ENCODE measurements at regions not wholly inside any gene's neighbourhood (a gene's known extent, or its start where the extent isn't known, plus 50 kb on each side); places are given as distances from the start of the nearest gene placed in this dataset.
A peak's percentile ranks its signal among the peaks of the same experiment; 100 is the strongest.

DNA sequence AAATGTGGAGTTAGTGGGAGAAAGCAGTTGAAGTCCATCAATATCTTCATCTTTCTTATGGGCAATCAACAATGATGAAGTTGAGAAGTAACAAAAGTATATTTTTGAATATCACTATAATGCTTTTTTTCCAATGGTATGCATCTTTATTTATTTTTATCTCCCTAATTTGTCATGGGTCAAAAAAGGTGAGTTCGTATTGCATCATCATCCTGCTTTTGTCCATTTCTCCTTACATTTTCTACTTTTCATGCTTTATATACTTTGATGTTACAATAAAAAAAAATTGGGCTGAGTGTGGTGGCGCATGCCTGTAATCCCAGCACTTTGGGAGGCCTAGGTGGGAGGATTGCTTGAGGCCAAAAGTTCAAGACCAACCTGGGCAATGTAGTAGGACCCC lies 101.2 kb upstream of the STXBP5 start:
- no CpG with 5 or more reads among the region's 2 CpGs for WGBS (ENCODE audit: insufficient coverage)
- Mint-ChIP-seq H3K9me3 (no peaks in the 10 kb centered on the region), H3K27me3 (ENCODE audit: low read depth in 3 of 3) (no peaks in the 10 kb centered on the region), H3K36me3 (no peaks in the 10 kb centered on the region), H3K27ac (no peak overlapping the region), H3K4me3 (no peak overlapping the region), H3K4me1 (peaks cover 33% of the 10 kb centered on the region)
- Histone ChIP-seq H2AFZ (ENCODE audit: insufficient read depth, low read depth, low read length, poor library complexity, severe bottlenecking) (no peak overlapping the region), H3K27me3 (ENCODE audit: control insufficient read depth in 2 of 2, insufficient read depth in 2 of 2, low read length in 2 of 2) (no peaks in the 10 kb centered on the region), H3K27ac (ENCODE audit: low read depth in 1 of 2, low read length in 2 of 2) (no peak overlapping the region), H3K4me1 (ENCODE audit: control insufficient read depth in 1 of 2, insufficient read depth in 2 of 2, low read length in 2 of 2) (peaks cover 21 to 38% of the 10 kb centered on the region in 2 donors), H4K20me1 (ENCODE audit: insufficient read depth, low read length) (no peaks in the 10 kb centered on the region), H3K4me3 (replicated peaks in 1 of 3; ENCODE audit: low read depth in 2 of 3, low read length in 3 of 3) (no peak overlapping the region), H3K9me3 (replicated peaks in 1 of 2; ENCODE audit: control insufficient read depth in 1 of 2, insufficient read depth in 1 of 2, low read length in 2 of 2) (no peaks in the 10 kb centered on the region), H3K79me2 (ENCODE audit: insufficient read depth, low read length) (no peaks in the 10 kb centered on the region), H3K9ac (ENCODE audit: insufficient read depth, low read length, poor library complexity, severe bottlenecking) (no peak overlapping the region), H3K4me2 (replicated peaks; ENCODE audit: extremely low read depth, low read length, poor library complexity, severe bottlenecking) (no peak overlapping the region), H3K36me3 (replicated peaks in 1 of 2; ENCODE audit: control insufficient read depth in 1 of 2, insufficient read depth in 2 of 2, low read length in 2 of 2) (no peaks in the 10 kb centered on the region)
- no peak for DNase-seq
- TF ChIP-seq, protein P1, sequence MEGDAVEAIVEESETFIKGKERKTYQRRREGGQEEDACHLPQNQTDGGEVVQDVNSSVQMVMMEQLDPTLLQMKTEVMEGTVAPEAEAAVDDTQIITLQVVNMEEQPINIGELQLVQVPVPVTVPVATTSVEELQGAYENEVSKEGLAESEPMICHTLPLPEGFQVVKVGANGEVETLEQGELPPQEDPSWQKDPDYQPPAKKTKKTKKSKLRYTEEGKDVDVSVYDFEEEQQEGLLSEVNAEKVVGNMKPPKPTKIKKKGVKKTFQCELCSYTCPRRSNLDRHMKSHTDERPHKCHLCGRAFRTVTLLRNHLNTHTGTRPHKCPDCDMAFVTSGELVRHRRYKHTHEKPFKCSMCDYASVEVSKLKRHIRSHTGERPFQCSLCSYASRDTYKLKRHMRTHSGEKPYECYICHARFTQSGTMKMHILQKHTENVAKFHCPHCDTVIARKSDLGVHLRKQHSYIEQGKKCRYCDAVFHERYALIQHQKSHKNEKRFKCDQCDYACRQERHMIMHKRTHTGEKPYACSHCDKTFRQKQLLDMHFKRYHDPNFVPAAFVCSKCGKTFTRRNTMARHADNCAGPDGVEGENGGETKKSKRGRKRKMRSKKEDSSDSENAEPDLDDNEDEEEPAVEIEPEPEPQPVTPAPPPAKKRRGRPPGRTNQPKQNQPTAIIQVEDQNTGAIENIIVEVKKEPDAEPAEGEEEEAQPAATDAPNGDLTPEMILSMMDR (IDR thresholded peaks at IDR 0.05): no peak
- intact Hi-C loops (cut with micrococcal nuclease): no loop called here

DNA sequence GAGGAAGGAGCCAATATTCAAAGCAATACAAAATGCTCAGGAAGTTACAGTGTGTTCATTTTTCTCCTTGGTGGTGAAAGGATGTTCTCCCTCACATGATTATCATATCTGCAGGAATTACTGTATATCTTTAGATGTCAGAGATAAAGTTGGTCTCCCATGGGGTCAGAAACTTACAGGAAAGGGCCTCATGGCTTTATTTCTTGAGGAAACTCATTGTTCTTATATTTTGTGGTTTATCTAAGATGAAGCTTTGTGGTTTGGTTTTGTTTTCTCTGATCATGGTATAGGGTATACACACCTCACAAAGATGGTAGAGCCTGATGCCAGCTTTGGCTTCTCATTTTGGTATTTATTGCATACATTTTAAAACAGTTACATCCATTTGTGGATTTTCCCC lies 100.5 kb upstream of the STXBP5 start:
- TF ChIP-seq, protein P1 (IDR thresholded peaks at IDR 0.05): no peak
- Histone ChIP-seq H3K79me2 (ENCODE audit: insufficient read depth, low read length) (no peaks in the 10 kb centered on the region), H3K27ac (ENCODE audit: low read depth in 1 of 2, low read length in 2 of 2) (no peak overlapping the region), H4K20me1 (ENCODE audit: insufficient read depth, low read length) (no peaks in the 10 kb centered on the region), H3K9ac (ENCODE audit: insufficient read depth, low read length, poor library complexity, severe bottlenecking) (no peak overlapping the region), H2AFZ (ENCODE audit: insufficient read depth, low read depth, low read length, poor library complexity, severe bottlenecking) (no peak overlapping the region), H3K4me2 (replicated peaks; ENCODE audit: extremely low read depth, low read length, poor library complexity, severe bottlenecking) (peak overlapping the region; percentile 23), H3K4me3 (replicated peaks in 1 of 3; ENCODE audit: low read depth in 2 of 3, low read length in 3 of 3) (no peak overlapping the region), H3K27me3 (ENCODE audit: control insufficient read depth in 2 of 2, insufficient read depth in 2 of 2, low read length in 2 of 2) (no peaks in the 10 kb centered on the region), H3K9me3 (replicated peaks in 1 of 2; ENCODE audit: control insufficient read depth in 1 of 2, insufficient read depth in 1 of 2, low read length in 2 of 2) (no peaks in the 10 kb centered on the region), H3K36me3 (replicated peaks in 1 of 2; ENCODE audit: control insufficient read depth in 1 of 2, insufficient read depth in 2 of 2, low read length in 2 of 2) (no peaks in the 10 kb centered on the region), H3K4me1 (ENCODE audit: control insufficient read depth in 1 of 2, insufficient read depth in 2 of 2, low read length in 2 of 2) (peaks cover 21 to 38% of the 10 kb centered on the region in 2 donors)
- DNase-seq: no peak
- Mint-ChIP-seq H3K4me3 (peak overlapping the region in 1 of 2 donors; percentile 11), H3K27me3 (ENCODE audit: low read depth in 3 of 3) (no peaks in the 10 kb centered on the region), H3K9me3 (no peaks in the 10 kb centered on the region), H3K4me1 (peaks cover 33% of the 10 kb centered on the region), H3K36me3 (no peaks in the 10 kb centered on the region), H3K27ac (no peak overlapping the region)
- intact Hi-C loops (cut with micrococcal nuclease): no loop called here
